ENCODE measurements at regions not wholly inside any gene's neighbourhood (a gene's known extent, or its start where the extent isn't known, plus 50 kb on each side); places are given as distances from the start of the nearest gene placed in this dataset.

DNA sequence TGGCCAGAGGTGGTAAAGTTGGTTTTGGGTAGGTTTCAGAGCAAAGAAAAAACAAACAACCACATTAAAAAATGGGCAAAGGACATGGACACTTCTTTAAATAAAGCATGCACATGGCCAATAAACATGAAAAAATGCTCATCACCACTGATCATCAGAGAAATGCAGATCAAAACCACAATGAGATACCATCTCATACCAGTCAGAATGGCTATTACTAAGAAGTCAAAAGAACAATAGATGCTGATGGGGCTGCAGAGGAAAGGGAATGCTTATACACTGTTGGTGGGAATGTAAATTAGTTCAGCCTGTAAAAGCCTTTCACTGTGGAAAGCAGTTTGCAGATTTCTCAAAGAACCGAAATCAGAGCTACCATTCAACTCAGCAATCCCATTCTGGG is 598.4 kb upstream of the SOX9 start:
- BruUV-seq (replicated peaks): no TSS peak
- Histone ChIP-seq H3K27me3 (ENCODE audit: insufficient read depth, low read depth) (no peaks in the 10 kb centered on the region), H3K27ac (no peak overlapping the region), H3F3A (ENCODE audit: insufficient read depth, low read depth) (no peaks in the 10 kb centered on the region), H3K9me3 (ENCODE audit: insufficient read depth, low read depth) (no peaks in the 10 kb centered on the region), H3K36me3 (ENCODE audit: low read depth) (no peaks in the 10 kb centered on the region), H3K9me2 (ENCODE audit: insufficient read depth) (no peaks in the 10 kb centered on the region), H3K79me2 (ENCODE audit: low read depth) (no peaks in the 10 kb centered on the region), H3K4me1 (replicated peaks; ENCODE audit: insufficient read depth) (no peaks in the 10 kb centered on the region), H2AFZ (no peak overlapping the region), H3K4me2 (no peak overlapping the region), H4K20me1 (ENCODE audit: insufficient read depth) (no peaks in the 10 kb centered on the region), H3K4me3 (no peak overlapping the region)
- intact Hi-C loops (cut with micrococcal nuclease; ENCODE audit: unreplicated experiment): no loop called here
- TF ChIP-seq, protein P1, sequence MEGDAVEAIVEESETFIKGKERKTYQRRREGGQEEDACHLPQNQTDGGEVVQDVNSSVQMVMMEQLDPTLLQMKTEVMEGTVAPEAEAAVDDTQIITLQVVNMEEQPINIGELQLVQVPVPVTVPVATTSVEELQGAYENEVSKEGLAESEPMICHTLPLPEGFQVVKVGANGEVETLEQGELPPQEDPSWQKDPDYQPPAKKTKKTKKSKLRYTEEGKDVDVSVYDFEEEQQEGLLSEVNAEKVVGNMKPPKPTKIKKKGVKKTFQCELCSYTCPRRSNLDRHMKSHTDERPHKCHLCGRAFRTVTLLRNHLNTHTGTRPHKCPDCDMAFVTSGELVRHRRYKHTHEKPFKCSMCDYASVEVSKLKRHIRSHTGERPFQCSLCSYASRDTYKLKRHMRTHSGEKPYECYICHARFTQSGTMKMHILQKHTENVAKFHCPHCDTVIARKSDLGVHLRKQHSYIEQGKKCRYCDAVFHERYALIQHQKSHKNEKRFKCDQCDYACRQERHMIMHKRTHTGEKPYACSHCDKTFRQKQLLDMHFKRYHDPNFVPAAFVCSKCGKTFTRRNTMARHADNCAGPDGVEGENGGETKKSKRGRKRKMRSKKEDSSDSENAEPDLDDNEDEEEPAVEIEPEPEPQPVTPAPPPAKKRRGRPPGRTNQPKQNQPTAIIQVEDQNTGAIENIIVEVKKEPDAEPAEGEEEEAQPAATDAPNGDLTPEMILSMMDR (conservative IDR thresholded peaks at IDR 0.05): no peak
- TF ChIP-seq EZH2 (IDR thresholded peaks at IDR 0.05; ENCODE audit: low read depth): no peak
- DNase-seq: no peak
- POLR2A ChIA-PET (ENCODE audit: unreplicated experiment): interaction anchor here (0.7 kb wide), 1 partner anchor 103 kb away, joined by 4 read pairs; no protein-coding TSS in a partner anchor
- CTCF ChIA-PET: no interaction called here

DNA sequence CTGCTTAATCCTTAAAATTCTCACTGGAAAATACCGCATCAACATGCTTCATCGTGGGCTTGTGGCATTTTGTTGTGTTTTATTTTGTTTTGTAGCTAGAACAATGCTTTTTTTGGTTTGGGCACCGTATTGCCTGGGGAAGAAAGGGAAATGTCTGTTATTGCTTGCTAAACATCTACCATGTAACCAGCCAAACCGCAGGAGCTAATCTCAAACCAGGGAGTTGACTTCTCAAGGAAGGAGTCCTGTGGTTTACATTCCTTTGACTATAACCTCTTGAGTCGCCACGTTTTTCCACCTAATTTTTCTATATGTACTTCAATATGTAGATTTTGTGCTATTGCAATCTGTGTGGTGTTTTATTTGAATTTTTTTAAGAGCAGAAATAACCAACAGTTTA is 593.5 kb upstream of the SOX9 start:
- no peaks in the 10 kb centered on the region for H3K27me3 ChIP-seq (ENCODE audit: insufficient read depth, low read depth)
- no TSS peak for BruUV-seq (replicated peaks)
- DNase-seq: no peak
- H3K9me2 ChIP-seq (ENCODE audit: insufficient read depth): no peaks in the 10 kb centered on the region
- POLR2A ChIA-PET (ENCODE audit: unreplicated experiment): no interaction called here
- CTCF ChIA-PET: no interaction called here
- H3F3A ChIP-seq (ENCODE audit: insufficient read depth, low read depth): no peaks in the 10 kb centered on the region
- no peak overlapping the region for H3K4me2 ChIP-seq
- H3K27ac ChIP-seq: no peak overlapping the region
- no peaks in the 10 kb centered on the region for H4K20me1 ChIP-seq (ENCODE audit: insufficient read depth)
- no peaks in the 10 kb centered on the region for H3K4me1 ChIP-seq (replicated peaks; ENCODE audit: insufficient read depth)
- no peaks in the 10 kb centered on the region for H3K79me2 ChIP-seq (ENCODE audit: low read depth)
- H3K4me3 ChIP-seq: no peak overlapping the region
- H3K9me3 ChIP-seq (ENCODE audit: insufficient read depth, low read depth): no peaks in the 10 kb centered on the region
- intact Hi-C loops (cut with micrococcal nuclease; ENCODE audit: unreplicated experiment): no loop called here
- H3K36me3 ChIP-seq (ENCODE audit: low read depth): no peaks in the 10 kb centered on the region
- H2AFZ ChIP-seq: peak overlapping the region; percentile 40; the same call in 1 of the 2 replicates
- TF ChIP-seq, protein P1 (conservative IDR thresholded peaks at IDR 0.05): no peak
- no peak for TF ChIP-seq EZH2 (IDR thresholded peaks at IDR 0.05; ENCODE audit: low read depth)

DNA sequence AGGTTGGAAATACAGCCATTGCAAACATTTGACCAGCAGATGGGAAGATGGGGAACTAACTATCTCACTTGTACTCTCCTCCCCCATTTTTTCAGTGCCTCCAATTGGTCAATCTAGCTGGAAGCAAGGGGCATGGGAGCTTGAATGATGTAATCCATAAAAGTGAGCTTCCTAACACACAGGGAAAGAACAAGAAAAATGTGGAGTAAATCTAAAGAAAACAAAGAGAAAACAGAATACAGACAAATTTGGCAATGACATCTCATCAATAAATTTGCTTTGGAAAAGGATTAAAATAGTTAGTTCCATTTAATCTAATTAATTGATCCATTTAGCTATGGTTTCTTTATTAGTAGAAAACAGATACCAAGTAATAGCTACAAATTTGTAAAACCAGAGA is 592.6 kb upstream of the SOX9 start:
- Histone ChIP-seq H3K27me3 (ENCODE audit: insufficient read depth, low read depth) (no peaks in the 10 kb centered on the region), H4K20me1 (ENCODE audit: insufficient read depth) (no peaks in the 10 kb centered on the region), H3K4me1 (replicated peaks; ENCODE audit: insufficient read depth) (no peaks in the 10 kb centered on the region), H3K79me2 (ENCODE audit: low read depth) (no peaks in the 10 kb centered on the region), H3F3A (ENCODE audit: insufficient read depth, low read depth) (no peaks in the 10 kb centered on the region), H3K9me3 (ENCODE audit: insufficient read depth, low read depth) (no peaks in the 10 kb centered on the region), H2AFZ (no peak overlapping the region), H3K4me3 (no peak overlapping the region), H3K27ac (no peak overlapping the region), H3K9me2 (ENCODE audit: insufficient read depth) (no peaks in the 10 kb centered on the region), H3K4me2 (no peak overlapping the region), H3K36me3 (ENCODE audit: low read depth) (no peaks in the 10 kb centered on the region)
- POLR2A ChIA-PET (ENCODE audit: unreplicated experiment): no interaction called here
- no peak for DNase-seq
- TF ChIP-seq EZH2 (IDR thresholded peaks at IDR 0.05; ENCODE audit: low read depth): no peak
- TF ChIP-seq, protein P1 (conservative IDR thresholded peaks at IDR 0.05): no peak
- intact Hi-C loops (cut with micrococcal nuclease; ENCODE audit: unreplicated experiment): no loop called here
- CTCF ChIA-PET: no interaction called here
- no TSS peak for BruUV-seq (replicated peaks)

Measured in PC-9 (cell line).